ENCODE measurements at regions not wholly inside any gene's neighbourhood (a gene's known extent, or its start where the extent isn't known, plus 50 kb on each side); places are given as distances from the start of the nearest gene placed in this dataset.

DNA sequence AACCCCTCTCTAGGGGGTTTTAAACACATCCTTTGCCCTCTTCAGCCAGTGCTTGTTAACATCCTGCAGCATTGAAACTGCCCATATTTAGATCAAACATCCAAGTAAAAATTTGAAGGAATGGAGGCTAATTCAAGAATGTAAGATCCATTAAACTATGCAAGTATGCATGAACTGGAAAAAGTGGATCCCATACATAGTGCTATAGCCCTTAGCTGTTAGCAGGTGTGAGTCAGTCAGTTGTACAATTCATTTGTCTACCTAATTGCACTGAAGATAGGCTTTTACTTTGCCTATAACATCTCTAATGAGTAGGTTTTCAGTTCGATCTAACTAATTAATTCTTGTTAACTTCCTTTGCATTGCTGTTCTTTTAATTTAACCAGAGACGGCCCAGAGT lies 270.9 kb downstream of the LMO4 start:
- no peak overlapping the region for H3K9ac ChIP-seq (ENCODE audit: low read length)
- no peaks in the 10 kb centered on the region for H3K79me2 ChIP-seq (ENCODE audit: low read length)
- H3K4me2 ChIP-seq (ENCODE audit: low read depth, low read length, poor library complexity, severe bottlenecking): no peak overlapping the region
- no peak for DNase-seq
- H3K27me3 ChIP-seq (ENCODE audit: low read length): no peaks in the 10 kb centered on the region
- no peaks in the 10 kb centered on the region for H3K36me3 ChIP-seq (ENCODE audit: insufficient read depth, low read length)
- H4K20me1 ChIP-seq (ENCODE audit: insufficient read depth, low read depth, low read length): no peaks in the 10 kb centered on the region
- H2AFZ ChIP-seq (ENCODE audit: low read length): no peak overlapping the region
- no peak overlapping the region for H3K27ac ChIP-seq (ENCODE audit: low read length)
- no peak overlapping the region for H3K4me3 ChIP-seq (ENCODE audit: low read length)
- no peaks in the 10 kb centered on the region for H3K9me3 ChIP-seq (ENCODE audit: low read length)
- peaks cover 5% of the 10 kb centered on the region; the same call in 1 of the 2 replicates for H3K4me1 ChIP-seq (ENCODE audit: low read length)
- no peaks in the 10 kb centered on the region for H3K9me2 ChIP-seq (replicated peaks; ENCODE audit: insufficient read depth, low read length)

DNA sequence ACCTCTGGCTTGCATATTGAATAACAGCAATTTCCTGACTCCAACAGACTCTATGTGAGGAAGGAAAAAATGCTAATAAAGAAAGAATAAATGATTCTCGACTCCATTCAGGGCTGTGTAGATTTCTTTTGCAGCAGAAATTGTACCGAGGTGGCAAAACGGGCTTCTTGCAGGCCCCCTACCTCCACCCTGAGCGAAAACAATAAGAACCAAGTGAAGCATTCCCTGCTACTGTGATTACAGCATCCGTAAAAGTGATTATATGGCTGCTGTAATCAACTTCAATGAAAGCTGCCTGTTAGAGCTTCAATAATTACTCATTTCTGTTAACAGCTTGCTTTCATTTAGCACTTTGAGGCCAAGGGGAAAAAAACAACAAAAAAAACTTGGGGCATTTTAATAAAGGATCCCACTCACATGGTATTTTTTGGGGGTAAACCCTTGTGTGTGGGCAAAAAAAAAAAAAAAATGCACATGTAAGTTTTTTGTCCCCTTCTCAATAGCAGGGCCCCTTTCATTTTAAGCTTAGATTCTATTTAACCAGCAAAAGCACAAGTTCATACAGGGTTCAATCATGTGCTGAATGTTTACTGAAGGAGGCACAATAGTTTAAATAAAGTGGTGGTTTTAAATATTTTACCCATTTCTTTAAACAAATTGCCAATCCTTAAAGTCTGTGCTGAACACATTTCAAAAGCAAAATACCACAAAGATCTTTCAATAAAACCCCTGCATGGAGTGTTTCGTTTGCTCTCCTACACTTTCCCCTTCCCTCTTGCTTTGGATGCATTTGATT lies 271.6 kb downstream of the LMO4 start:
- Histone ChIP-seq H3K79me2 (ENCODE audit: low read length) (no peaks in the 10 kb centered on the region), H3K27ac (ENCODE audit: low read length) (no peak overlapping the region), H3K4me1 (ENCODE audit: low read length) (peaks cover 5% of the 10 kb centered on the region; the same call in 1 of the 2 replicates), H3K9me3 (ENCODE audit: low read length) (no peaks in the 10 kb centered on the region), H3K27me3 (ENCODE audit: low read length) (no peaks in the 10 kb centered on the region), H4K20me1 (ENCODE audit: insufficient read depth, low read depth, low read length) (no peaks in the 10 kb centered on the region), H3K4me3 (ENCODE audit: low read length) (no peak overlapping the region), H3K9me2 (replicated peaks; ENCODE audit: insufficient read depth, low read length) (no peaks in the 10 kb centered on the region), H3K9ac (ENCODE audit: low read length) (no peak overlapping the region), H3K4me2 (ENCODE audit: low read depth, low read length, poor library complexity, severe bottlenecking) (no peak overlapping the region), H3K36me3 (ENCODE audit: insufficient read depth, low read length) (no peaks in the 10 kb centered on the region), H2AFZ (ENCODE audit: low read length) (no peak overlapping the region)
- DNase-seq: no peak

DNA sequence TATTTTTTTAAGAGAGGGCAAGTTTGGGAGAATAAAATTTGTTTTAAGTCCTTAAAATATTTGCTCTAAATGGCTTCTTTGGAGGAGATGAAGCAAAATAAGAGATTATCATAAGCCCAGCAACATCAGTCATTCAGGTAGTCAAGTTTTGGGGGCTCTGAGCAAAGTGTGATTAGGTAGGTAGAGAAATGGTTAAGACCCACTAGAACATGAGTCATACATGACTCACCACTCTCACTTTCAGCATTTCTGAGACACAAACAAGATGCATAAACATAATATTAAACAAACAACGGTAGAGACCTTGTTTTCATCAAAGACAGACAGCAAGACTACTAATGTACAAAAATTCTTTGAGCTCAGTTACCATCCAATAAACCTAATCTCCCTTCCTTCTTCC lies 272.2 kb downstream of the LMO4 start:
- no peak overlapping the region for H3K4me3 ChIP-seq (ENCODE audit: low read length)
- H3K9me2 ChIP-seq (replicated peaks; ENCODE audit: insufficient read depth, low read length): no peaks in the 10 kb centered on the region
- no peaks in the 10 kb centered on the region for H3K36me3 ChIP-seq (ENCODE audit: insufficient read depth, low read length)
- no peak overlapping the region for H3K9ac ChIP-seq (ENCODE audit: low read length)
- no peaks in the 10 kb centered on the region for H3K27me3 ChIP-seq (ENCODE audit: low read length)
- no peak overlapping the region for H2AFZ ChIP-seq (ENCODE audit: low read length)
- H3K27ac ChIP-seq (ENCODE audit: low read length): no peak overlapping the region
- no peaks in the 10 kb centered on the region for H4K20me1 ChIP-seq (ENCODE audit: insufficient read depth, low read depth, low read length)
- no peak overlapping the region for H3K4me2 ChIP-seq (ENCODE audit: low read depth, low read length, poor library complexity, severe bottlenecking)
- H3K9me3 ChIP-seq (ENCODE audit: low read length): no peaks in the 10 kb centered on the region
- no peak for DNase-seq
- no peaks in the 10 kb centered on the region for H3K79me2 ChIP-seq (ENCODE audit: low read length)
- H3K4me1 ChIP-seq (ENCODE audit: low read length): peaks cover 5% of the 10 kb centered on the region; the same call in 1 of the 2 replicates

DNA sequence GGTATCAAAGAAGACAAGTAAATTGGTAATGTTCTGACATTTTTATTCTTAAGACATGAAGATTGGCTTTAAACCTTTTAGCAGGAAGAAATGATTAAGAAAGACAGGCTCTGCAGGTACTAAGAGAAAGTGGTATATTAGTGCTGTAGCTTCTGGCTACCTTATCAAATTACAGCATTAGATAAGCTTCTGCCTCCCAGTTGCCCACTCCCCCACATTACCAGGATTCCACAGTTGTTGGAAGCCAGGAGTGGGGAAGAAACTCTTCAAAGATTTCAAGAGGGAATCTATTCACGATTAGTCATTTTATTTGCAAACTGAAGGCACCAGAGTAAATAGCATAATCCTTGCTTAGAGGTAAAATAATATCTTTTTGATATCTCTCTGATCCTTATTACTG lies 274.9 kb downstream of the LMO4 start:
- Histone ChIP-seq H3K9ac (ENCODE audit: low read length) (no peak overlapping the region), H3K27ac (ENCODE audit: low read length) (no peak overlapping the region), H3K4me1 (ENCODE audit: low read length) (peaks cover 5% of the 10 kb centered on the region; the same call in 1 of the 2 replicates), H2AFZ (ENCODE audit: low read length) (no peak overlapping the region), H3K4me3 (ENCODE audit: low read length) (no peak overlapping the region), H3K9me3 (ENCODE audit: low read length) (no peaks in the 10 kb centered on the region), H4K20me1 (ENCODE audit: insufficient read depth, low read depth, low read length) (no peaks in the 10 kb centered on the region), H3K4me2 (ENCODE audit: low read depth, low read length, poor library complexity, severe bottlenecking) (no peak overlapping the region), H3K9me2 (replicated peaks; ENCODE audit: insufficient read depth, low read length) (no peaks in the 10 kb centered on the region), H3K79me2 (ENCODE audit: low read length) (no peaks in the 10 kb centered on the region), H3K27me3 (ENCODE audit: low read length) (no peaks in the 10 kb centered on the region), H3K36me3 (ENCODE audit: insufficient read depth, low read length) (no peaks in the 10 kb centered on the region)
- DNase-seq: no peak

DNA sequence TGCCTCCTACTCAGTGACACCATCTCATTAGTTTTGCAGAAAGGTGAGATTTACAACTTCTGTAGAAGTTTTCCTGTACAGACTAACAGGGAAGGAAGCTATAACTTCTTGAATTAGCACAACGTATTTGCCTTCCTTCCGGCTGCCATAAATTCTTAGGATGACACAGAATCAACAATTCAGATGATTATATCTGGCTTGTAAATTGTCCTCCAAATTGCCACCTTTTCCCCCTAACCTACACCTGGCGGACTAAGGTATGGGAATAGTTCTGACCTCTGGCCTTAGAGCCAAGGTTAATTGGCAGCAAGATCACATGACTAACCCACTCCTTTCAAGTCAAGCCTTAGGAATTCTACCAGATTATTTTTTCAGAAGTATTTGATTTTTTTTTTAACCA lies 284.3 kb downstream of the LMO4 start:
- no peaks in the 10 kb centered on the region for H4K20me1 ChIP-seq (ENCODE audit: insufficient read depth, low read depth, low read length)
- no peak overlapping the region for H3K9ac ChIP-seq (ENCODE audit: low read length)
- no peaks in the 10 kb centered on the region for H3K9me2 ChIP-seq (replicated peaks; ENCODE audit: insufficient read depth, low read length)
- H3K4me3 ChIP-seq (ENCODE audit: low read length): no peak overlapping the region
- no peak overlapping the region for H2AFZ ChIP-seq (ENCODE audit: low read length)
- H3K79me2 ChIP-seq (ENCODE audit: low read length): no peaks in the 10 kb centered on the region
- no peak overlapping the region for H3K4me2 ChIP-seq (ENCODE audit: low read depth, low read length, poor library complexity, severe bottlenecking)
- H3K9me3 ChIP-seq (ENCODE audit: low read length): no peaks in the 10 kb centered on the region
- no peak overlapping the region for H3K27ac ChIP-seq (ENCODE audit: low read length)
- no peaks in the 10 kb centered on the region for H3K36me3 ChIP-seq (ENCODE audit: insufficient read depth, low read length)
- H3K27me3 ChIP-seq (ENCODE audit: low read length): no peaks in the 10 kb centered on the region
- DNase-seq: no peak
- H3K4me1 ChIP-seq (ENCODE audit: low read length): no peaks in the 10 kb centered on the region

DNA sequence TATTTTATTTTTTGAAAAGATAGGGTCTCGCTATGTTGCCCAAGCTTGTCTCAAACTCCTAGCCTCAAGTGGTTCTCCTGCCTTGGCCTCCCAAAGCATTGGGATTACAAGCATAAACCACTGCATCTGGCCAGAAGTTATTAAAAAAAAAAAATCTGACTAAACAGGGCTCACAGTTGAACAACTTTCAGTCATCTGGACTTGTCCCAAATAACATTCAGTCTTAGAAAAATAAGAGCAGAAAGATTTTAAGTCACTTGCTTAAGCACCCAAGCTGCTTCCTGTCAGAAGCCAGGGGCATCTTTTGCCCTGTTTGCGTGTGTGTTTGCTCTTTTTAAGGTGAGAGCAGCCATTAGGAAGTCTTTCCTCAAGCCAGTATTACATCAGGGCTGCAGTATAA lies 286.8 kb downstream of the LMO4 start:
- no peak overlapping the region for H3K4me2 ChIP-seq (ENCODE audit: low read depth, low read length, poor library complexity, severe bottlenecking)
- no peaks in the 10 kb centered on the region for H3K36me3 ChIP-seq (ENCODE audit: insufficient read depth, low read length)
- no peaks in the 10 kb centered on the region for H3K9me3 ChIP-seq (ENCODE audit: low read length)
- H3K27me3 ChIP-seq (ENCODE audit: low read length): no peaks in the 10 kb centered on the region
- H3K9ac ChIP-seq (ENCODE audit: low read length): no peak overlapping the region
- no peaks in the 10 kb centered on the region for H3K79me2 ChIP-seq (ENCODE audit: low read length)
- H2AFZ ChIP-seq (ENCODE audit: low read length): no peak overlapping the region
- H3K4me1 ChIP-seq (ENCODE audit: low read length): no peaks in the 10 kb centered on the region
- H3K27ac ChIP-seq (ENCODE audit: low read length): no peak overlapping the region
- H3K4me3 ChIP-seq (ENCODE audit: low read length): no peak overlapping the region
- no peaks in the 10 kb centered on the region for H3K9me2 ChIP-seq (replicated peaks; ENCODE audit: insufficient read depth, low read length)
- no peak for DNase-seq
- no peaks in the 10 kb centered on the region for H4K20me1 ChIP-seq (ENCODE audit: insufficient read depth, low read depth, low read length)

DNA sequence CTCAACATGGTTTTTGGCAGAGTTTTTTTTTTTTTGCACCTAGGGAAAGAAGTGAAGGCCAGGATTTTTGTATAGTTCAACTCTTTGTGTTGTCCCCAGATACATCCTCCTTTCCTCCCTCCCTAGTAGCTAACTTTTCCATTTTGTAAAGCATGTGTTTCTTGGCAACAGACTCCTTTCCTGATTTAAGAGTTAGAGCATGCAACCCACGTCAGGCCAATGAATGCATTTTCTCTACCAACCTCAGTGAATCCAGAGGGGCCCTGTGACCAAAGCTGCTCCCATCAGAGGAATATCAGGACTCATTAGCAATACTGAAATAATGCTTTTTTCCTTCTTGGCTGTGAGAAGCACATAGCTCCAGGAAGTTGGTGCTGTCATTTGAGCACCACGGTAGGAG lies 287.2 kb downstream of the LMO4 start:
- Histone ChIP-seq H4K20me1 (ENCODE audit: insufficient read depth, low read depth, low read length) (no peaks in the 10 kb centered on the region), H3K27ac (ENCODE audit: low read length) (no peak overlapping the region), H3K4me3 (ENCODE audit: low read length) (no peak overlapping the region), H3K9me2 (replicated peaks; ENCODE audit: insufficient read depth, low read length) (no peaks in the 10 kb centered on the region), H2AFZ (ENCODE audit: low read length) (no peak overlapping the region), H3K9ac (ENCODE audit: low read length) (no peak overlapping the region), H3K9me3 (ENCODE audit: low read length) (no peaks in the 10 kb centered on the region), H3K27me3 (ENCODE audit: low read length) (no peaks in the 10 kb centered on the region), H3K79me2 (ENCODE audit: low read length) (no peaks in the 10 kb centered on the region), H3K36me3 (ENCODE audit: insufficient read depth, low read length) (no peaks in the 10 kb centered on the region), H3K4me2 (ENCODE audit: low read depth, low read length, poor library complexity, severe bottlenecking) (no peak overlapping the region), H3K4me1 (ENCODE audit: low read length) (no peaks in the 10 kb centered on the region)
- no peak for DNase-seq

DNA sequence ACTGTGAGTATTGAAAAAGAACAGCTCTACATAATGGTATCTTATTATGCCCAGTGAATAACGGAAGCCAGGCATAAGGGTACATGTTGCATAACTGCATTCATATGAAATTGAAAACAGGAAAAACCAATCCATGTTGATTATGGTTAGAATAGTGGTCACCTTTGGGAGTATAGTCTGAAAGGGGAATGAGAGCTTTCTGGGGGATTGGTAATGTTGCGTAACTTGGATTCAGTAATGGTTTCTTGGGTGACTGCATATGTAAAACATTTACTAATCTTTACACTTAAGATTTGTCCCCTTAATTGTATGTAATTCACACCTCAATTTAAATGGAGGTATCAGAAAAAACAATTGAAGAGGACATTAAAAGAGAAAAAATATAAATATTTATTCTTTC lies 292.1 kb downstream of the LMO4 start:
- no peaks in the 10 kb centered on the region for H3K9me3 ChIP-seq (ENCODE audit: low read length)
- no peak overlapping the region for H3K27ac ChIP-seq (ENCODE audit: low read length)
- no peaks in the 10 kb centered on the region for H3K4me1 ChIP-seq (ENCODE audit: low read length)
- H3K4me3 ChIP-seq (ENCODE audit: low read length): no peak overlapping the region
- H3K79me2 ChIP-seq (ENCODE audit: low read length): no peaks in the 10 kb centered on the region
- H2AFZ ChIP-seq (ENCODE audit: low read length): no peak overlapping the region
- H3K27me3 ChIP-seq (ENCODE audit: low read length): no peaks in the 10 kb centered on the region
- H3K9ac ChIP-seq (ENCODE audit: low read length): no peak overlapping the region
- no peaks in the 10 kb centered on the region for H3K9me2 ChIP-seq (replicated peaks; ENCODE audit: insufficient read depth, low read length)
- no peak overlapping the region for H3K4me2 ChIP-seq (ENCODE audit: low read depth, low read length, poor library complexity, severe bottlenecking)
- no peaks in the 10 kb centered on the region for H3K36me3 ChIP-seq (ENCODE audit: insufficient read depth, low read length)
- no peaks in the 10 kb centered on the region for H4K20me1 ChIP-seq (ENCODE audit: insufficient read depth, low read depth, low read length)
- DNase-seq: no peak
